Stimulated activated CD8-positive, alpha-beta memory T cell treated with anti-CD3 and anti-CD28 coated beads, Interleukin-4, amount 100 ng/mL, for 24 hours (primary cell): ENCODE measurements at regions not wholly inside any gene's neighbourhood (a gene's known extent, or its start where the extent isn't known, plus 50 kb on each side); places are given as distances from the start of the nearest gene placed in this dataset.
"Not testable (repeated sequence)": the region's sequence is repeated elsewhere in the genome, so short reads cannot be mapped to it uniquely, and the experiment has no call there.

Source experiments
- DNase-seq: peaks from one replicate; pipeline ENCODE4 v3.0.0-alpha.2; 2020; ENCODE audit warnings: low read depth

DNA sequence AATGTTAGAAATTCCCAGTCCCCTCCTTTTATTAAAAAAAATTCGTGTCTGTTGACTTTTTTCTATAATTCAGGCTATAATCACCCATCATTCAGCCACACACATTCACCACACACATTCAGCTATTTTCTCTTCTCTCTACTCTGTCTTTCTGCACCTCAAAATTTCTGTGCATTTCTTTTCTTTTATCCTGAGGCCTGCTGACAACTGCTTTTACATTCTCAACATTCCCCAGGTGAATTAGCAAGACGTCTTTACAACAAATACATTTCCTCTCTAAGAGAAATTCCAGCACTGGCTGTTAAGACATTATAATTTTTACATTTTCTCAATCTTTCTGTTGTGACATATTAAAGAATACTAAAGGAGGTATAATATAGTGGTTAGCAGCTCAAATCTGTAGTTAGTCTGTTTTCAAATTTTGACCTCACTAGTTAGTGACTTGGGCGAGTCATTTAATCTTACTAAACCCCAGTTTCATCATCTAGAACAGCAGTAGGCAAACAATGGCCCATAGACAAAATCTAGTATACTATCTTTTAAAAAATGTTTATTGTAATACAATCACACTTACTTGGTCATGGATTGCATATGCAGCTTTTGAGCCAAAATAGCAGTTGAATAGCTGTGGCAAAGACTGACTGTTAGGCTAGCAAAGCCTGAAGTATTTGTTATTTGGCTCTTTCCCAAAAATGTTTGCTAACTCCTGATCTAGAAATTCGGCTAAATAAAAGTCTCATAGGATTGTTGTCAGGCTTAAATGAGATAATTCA, 350.7 kb downstream of the NSUN3 start:
- DNase-seq: no peak

DNA sequence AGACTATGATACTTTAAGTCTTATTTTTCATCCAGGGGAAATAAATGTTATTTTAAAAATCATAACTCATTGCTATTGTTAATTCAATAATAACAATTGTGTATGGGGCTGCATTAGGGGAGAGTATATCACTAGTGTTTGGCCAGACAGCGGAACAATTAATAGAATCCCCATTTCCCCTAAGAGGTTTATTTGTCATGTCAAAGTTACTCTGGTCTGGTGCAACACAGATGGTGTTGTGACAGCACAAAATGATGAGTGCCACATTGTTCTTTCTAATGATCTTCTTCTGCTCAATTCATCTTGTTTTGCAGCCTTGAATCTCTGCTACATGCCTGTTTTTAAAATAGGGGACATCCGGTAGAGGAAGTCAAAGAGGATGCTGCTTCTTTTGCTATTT, 351.6 kb downstream of the NSUN3 start:
- DNase-seq: no peak

DNA sequence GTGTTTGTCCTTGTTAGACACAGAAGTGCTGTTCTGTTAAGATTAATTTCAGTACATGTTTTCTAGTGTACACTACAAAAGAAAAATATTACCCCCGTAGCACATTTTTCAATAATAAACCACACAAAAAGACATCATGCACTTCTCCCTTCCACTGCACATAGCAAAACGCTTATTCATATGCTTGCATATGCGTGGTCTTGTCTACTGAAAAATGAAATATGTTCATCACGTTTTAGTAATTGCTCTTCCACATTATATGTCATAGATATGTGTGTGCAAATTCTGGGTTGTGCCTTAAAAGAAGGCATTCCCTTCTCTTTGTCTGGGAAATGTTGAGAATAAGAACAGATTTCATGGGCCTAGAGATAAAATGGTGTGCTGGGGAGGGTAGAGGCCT, 353.9 kb downstream of the NSUN3 start:
- DNase-seq: no peak

DNA sequence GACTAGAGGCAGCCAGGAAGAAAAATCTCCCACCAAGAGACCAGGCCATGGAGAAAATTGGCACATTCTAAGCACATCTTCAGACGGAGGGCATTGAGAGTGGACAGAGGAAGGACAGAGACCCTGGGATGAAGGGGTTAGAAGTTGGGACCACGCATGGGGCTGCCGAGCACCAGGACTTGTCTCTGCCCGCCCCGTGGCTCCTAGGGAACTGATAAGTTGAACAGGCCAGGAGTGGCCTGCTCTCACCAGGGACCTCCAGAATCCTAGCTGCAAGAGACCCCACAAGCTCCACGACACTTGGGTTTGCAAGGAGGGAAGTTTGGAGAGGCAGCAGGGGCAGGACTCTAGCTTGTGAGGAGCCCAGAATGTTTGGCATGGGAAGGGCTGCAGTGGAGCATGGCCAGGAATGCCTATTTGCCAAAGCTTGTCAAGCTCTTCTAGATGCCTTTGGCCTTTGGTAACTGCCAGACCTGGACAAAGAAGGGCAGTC, 355.1 kb downstream of the NSUN3 start:
- no peak for DNase-seq

DNA sequence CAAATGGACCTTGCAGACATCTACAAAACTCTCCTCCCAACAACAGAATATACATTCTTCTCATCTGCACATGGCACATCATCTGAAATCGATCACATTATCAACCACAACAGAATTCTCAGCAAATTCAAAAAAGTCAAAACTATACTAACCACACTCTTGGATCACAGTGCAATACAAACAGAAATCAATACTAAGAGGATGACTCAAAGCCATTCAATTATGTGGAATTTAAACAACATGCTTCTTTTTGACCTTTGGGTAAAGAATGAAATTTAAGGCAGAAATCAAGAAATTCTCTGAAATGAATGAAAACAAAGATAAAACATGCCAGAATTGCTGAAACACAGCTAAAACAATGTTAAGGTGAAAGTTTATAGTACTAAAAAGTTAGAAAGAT, 358.1 kb downstream of the NSUN3 start:
- DNase-seq: no peak

GRCh38 chr3:94423578-94423977, 360.7 kb downstream of the NSUN3 start:
- DNase-seq: no peak

DNA sequence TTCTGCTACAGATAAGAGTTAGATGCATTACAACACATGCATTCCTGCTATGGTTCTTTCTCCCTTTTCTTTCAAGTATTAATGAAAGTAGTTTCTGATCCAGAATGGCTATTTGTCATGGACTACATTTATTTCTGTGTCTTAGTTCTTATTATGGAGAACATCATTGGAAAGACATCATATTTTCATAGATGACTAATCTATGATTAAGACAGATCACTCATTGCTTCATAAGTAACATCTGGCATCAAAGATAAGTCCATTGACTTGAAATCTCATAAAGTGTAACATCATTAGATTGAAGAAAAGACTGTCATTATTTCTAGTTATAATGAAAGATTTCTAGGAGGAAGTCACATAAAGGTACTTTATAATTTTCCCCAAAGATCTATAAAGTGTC, 366.7 kb downstream of the NSUN3 start:
- no peak for DNase-seq

DNA sequence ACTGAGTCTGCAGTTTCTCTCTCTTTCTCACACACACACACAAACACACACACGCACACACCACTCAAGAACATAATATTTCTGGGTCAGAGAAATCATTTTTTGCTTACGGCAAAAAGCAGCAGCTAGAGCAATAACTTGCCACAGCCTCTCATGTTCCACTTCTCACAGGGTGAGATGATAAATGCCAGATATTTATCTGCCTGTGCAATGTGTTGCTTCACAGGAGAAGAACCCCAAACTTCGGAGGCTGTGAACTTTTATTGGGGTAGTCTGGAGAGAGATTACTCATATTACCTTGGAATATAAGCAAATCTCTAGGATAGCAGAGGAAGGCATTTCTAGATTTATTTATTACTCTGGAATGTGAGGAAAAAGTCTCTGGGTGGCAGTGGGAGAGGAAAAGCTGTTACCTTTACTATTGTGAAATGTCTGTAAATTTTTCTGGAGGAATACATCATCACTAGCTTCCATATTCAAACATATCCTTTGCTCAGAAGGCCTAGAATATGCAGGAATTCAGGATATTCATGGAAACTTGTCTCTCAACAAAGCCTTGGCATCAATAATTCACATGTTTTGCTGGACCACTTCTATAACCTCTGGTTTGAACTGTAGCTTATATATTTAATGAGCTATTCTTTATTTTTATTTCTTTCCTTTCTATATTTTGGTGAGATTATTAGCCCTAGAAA, 369.2 kb downstream of the NSUN3 start:
- no peak for DNase-seq

DNA sequence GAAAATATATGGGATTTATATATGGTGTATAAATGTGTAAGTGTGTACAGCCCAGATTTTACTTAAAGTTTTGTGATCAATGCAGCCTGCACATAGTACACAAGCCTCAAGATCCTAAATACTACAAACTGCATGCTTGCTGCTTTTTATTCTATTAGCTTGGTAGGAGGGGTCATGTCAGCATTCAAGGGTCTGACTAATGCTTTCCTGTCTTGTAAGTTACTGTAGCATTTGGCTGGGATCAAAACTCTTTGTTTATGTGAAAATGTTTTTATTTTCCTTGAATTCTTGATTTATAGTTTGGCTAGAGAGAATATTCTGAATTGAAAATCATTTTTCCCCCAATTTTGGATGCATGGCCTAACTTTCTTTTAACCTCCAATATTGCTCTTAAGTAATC, 370.9 kb downstream of the NSUN3 start:
- DNase-seq: no peak

- DNase-seq: no peak
Measured at GRCh38 chr3:94440767-94441493, 378.1 kb downstream of the NSUN3 start.

DNA sequence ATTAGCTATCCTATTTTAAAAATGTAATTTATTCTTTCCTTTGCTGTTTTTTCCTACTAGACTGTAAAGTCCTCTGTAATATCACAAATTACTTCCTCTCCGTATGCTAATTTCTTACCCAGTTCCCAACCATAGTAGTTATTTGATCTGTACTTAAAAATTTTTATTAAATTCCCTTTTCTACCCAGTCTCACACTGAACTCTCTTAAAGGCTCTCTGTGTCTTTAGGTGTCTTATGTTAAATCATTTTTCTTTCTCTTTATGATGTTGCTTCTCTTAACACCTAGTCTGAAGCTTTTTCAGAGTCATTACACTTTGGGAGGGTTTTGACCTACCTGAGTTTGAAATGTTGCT, 378.6 kb downstream of the NSUN3 start:
- DNase-seq: no peak

DNA sequence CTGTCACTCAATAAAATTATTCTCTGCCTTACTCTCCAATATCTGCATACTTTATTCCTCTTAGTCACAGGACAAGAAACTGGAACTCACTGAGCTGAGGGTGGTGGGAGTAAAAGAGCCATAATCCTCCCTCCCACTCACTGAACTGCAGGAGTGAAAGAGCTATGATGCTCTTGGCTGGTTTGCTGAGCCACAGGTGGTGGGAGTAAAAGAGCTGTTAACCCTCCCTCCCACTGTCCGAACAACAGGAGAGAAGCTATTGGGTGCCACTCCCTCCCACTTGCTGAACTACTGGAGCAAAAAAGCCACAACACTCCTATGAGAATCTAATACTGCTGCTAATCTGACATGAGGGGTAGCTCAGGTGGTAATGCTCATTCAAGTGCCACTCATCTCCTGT, 391.0 kb downstream of the NSUN3 start:
- DNase-seq: no peak

DNA sequence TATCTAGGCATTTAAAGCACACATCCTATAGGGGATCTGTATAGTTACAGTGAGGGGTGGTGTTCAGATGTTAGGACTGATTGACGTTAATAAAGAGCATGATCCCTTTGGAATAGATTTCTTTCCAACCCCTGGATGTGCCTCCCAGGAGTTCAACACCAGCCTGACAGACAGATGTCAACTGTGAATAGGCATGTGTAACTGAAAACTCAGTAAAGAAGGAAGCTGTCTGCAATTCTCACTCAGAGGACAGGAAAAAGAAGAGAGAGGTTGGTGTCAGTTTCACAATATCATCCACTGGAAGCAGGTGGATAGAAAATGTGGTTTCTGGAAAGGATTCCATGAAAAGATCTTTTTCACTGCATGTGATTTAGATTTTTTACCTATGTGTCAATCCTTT, 396.3 kb downstream of the NSUN3 start:
- DNase-seq: no peak

DNA sequence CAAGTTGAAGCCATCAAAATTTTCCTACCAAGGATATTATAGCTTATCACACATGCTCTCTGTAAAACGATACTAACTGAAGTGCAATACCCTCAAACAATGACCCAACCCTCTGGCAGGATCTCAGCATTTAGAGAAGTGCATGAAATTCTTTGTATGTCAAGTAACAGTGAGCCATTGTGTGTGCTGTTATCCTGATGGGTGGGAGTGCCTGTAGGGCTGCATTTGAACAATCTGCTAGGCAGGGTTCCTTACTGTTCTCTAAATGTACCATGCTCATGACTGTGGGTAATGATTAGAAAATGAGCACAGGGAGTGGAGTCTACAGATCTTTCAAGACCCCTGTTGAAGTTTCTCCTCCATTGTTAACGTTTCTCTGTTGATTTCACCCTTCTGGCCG, 398.1 kb downstream of the NSUN3 start:
- no peak for DNase-seq

DNA sequence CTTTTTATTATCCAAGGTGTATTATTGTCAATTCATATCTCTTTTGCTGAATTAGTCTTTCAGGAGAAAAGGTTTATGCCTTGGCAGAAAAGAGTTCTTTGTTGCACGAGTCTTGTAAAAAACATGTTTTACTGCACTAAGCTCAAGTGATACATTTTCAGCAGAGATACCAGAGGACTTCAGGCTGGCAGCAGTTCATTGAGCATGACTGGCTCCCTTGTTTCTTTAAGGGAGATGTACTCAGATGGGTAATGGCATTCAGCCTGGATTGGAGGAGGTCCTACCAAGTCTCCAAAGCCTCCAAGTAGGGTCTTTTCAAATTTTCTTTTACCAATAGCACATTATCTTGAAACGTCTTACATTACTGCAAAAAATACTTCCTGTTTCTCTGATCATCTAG, 400.1 kb downstream of the NSUN3 start:
- no peak for DNase-seq

GRCh38 chr3:94472511-94472910, 409.6 kb downstream of the NSUN3 start:
- no peak for DNase-seq

DNA sequence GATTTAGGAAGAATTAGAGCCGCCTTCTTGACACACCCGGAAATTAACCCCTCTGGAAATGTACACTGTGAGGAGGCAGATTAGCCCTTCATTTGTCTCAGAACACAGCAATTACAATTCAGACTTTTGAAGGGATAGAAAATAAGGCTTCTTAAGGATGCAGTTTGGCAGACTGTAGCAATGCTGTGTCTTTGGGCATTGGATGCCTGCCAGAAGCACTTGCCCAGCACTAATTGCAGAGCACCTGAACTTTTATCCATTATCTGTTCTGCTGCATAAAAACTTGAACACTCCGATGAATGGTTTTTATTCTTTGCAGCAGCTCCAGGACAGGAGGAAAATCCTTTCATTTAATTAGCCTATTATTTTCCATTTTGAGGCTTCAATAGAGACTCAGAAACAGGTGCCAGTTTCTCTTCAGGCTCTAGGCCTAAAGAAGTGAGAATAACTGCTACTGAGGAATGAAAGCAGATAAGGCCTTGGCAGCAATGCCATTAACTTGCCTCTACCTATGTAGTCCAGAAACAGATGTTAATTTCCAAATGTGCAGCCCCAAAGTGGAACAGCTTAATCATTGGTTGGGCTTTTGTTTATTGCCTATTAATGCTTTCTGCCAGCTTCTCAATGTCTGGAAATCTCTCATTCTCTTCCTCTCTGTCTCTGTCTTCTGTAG, 418.5 kb downstream of the NSUN3 start:
- DNase-seq: no peak

DNA sequence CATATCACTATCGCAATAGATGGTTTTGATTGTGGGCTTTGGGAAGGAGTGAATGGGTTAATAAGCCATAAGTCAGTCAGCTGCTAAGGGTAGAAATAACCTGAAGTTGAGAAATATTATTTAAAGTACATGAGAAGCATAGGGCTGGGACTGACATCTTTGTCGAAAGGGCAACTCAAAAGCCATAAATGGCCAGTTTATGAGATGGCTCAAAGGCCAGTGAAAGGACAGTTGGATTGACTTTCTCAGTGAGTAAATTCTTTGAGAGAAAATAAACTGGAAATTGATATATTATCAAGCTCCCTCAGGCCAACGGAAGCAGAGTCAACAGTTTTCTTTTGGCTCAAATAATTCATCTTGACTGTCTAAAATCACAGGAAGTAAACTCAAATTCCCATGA, 419.8 kb downstream of the NSUN3 start:
- no peak for DNase-seq

- no peak for DNase-seq
Measured at GRCh38 chr3:94483403-94483802, 420.5 kb downstream of the NSUN3 start.

GRCh38 chr3:94494992-94495391, 432.1 kb downstream of the NSUN3 start:
- DNase-seq: no peak

GRCh38 chr3:94500146-94500545, 437.3 kb downstream of the NSUN3 start:
- DNase-seq: no peak

DNA sequence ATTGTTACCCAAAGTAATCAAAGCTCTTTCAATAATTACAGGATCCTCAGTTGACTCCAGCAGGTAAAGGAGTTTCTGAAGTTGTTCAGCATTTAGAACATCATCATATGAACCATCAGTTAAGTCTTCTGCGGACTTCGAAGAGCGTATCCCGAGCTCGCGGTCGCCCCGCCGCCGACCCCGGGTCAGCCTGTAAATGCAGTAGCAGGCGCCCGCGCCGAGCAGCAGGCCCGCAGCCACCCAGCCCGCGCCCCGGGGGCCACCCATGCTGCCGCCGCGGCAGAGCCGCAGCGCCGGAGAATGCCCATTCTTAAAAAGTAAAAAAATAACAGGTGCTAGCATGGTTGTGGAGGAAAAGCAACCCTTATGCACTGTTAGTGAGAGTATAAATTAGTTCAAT, 444.5 kb downstream of the NSUN3 start:
- not testable (repeated sequence) for DNase-seq

DNA sequence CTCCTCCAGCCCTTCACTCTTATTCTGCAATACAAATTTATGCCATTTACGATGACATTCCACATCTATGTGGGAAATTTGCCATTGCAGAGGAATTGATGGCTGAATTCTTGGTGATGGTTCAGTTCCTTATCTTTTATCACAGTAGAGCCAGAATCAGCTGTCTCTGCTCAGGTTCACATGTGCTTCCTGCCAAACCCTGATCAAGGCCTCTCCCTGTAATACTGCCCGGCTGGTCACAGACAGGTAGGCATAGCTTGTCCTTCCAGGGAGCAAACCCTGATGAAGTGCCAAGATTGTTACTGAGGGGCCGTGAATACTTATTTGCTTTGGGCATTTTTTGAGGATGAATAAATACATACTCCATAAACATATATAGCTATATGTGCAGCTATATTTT, 450.0 kb downstream of the NSUN3 start:
- DNase-seq: no peak
